Gastroesophageal sphincter (tissue), 4 donors: ENCODE measurements at regions not wholly inside any gene's neighbourhood (a gene's known extent, or its start where the extent isn't known, plus 50 kb on each side); places are given as distances from the start of the nearest gene placed in this dataset.

Experiments used
- ATAC-seq: fragments of 150-250 bp; one replicate; pipeline ENCODE4 v1.9.1; 2016; ENCODE audit warnings: mild to moderate bottlenecking, moderate library complexity
- H3K27ac ChIP-seq, 4 donors: fragments of 200-600 bp; sonication (generic) in 3 of 4; 1 replicate in 3 of 4; 2 replicates in 1 of 4; pipeline ENCODE4 v1.5.1; 2016 to 2019
- H3K27me3 ChIP-seq: fragments of 200-600 bp; sonication (generic); one replicate; pipeline ENCODE4 v1.5.1; 2019
- H3K36me3 ChIP-seq, 2 donors: fragments of 200-600 bp; sonication (generic); one replicate each; pipeline ENCODE4 v1.5.1; 2019; ENCODE audit warnings: control low read depth in 1 of 2
- H3K4me1 ChIP-seq, 3 donors: fragments of 200-600 bp; sonication (generic); 1 replicate in 2 of 3; 2 replicates in 1 of 3; pipeline ENCODE4 v1.5.1; 2016 to 2019; ENCODE audit warnings: control low read depth in 2 of 3
- H3K4me3 ChIP-seq, 2 donors: fragments of 200-600 bp; sonication (generic); one replicate each; pipeline ENCODE4 v1.5.1; 2019; ENCODE audit warnings: mild to moderate bottlenecking in 1 of 2, moderate library complexity in 1 of 2
- H3K9me3 ChIP-seq, 3 donors: fragments of 200-600 bp; sonication (generic); one replicate each; pipeline ENCODE4 v1.5.1; 2017 to 2019; ENCODE audit warnings: control low read depth in 2 of 3
- EP300 ChIP-seq: sonication (generic); formaldehyde crosslinking; IDR thresholded peaks from one replicate; pipeline ENCODE4 v1.6.1; 2017; ENCODE audit warnings: antibody characterized with exemption, mild to moderate bottlenecking
- POLR2A ChIP-seq, 2 donors: fragments of 450-650 bp; IDR thresholded peaks; one replicate each; pipeline ENCODE4 v1.6.1; 2017; ENCODE audit warnings: antibody characterized with exemption in 2 of 2, mild to moderate bottlenecking in 2 of 2, moderate library complexity in 1 of 2
- POLR2AphosphoS5 ChIP-seq: sonication (generic); formaldehyde crosslinking; IDR thresholded peaks from one replicate; pipeline ENCODE4 v1.6.1; 2017; ENCODE audit warnings: antibody characterized with exemption
- WGBS, 2 donors: methylation state at CpG; one replicate each; pipeline ENCODE4 v1.1.5; 2018; ENCODE audit warnings: low coverage in 1 of 2; 5-methylcytosine and 5-hydroxymethylcytosine counted together
- TF ChIP-seq, protein P1 (sequence below), 4 experiments: fragments of 200-600 bp in 2 of 4; fragments of 450-650 bp in 2 of 4; sonication (generic) in 1 of 4; IDR thresholded peaks; one replicate each; pipeline ENCODE4 v1.5.1; 2017 to 2019; ENCODE audit warnings: antibody characterized with exemption in 4 of 4, mild to moderate bottlenecking in 2 of 4, moderate library complexity in 2 of 4

DNA sequence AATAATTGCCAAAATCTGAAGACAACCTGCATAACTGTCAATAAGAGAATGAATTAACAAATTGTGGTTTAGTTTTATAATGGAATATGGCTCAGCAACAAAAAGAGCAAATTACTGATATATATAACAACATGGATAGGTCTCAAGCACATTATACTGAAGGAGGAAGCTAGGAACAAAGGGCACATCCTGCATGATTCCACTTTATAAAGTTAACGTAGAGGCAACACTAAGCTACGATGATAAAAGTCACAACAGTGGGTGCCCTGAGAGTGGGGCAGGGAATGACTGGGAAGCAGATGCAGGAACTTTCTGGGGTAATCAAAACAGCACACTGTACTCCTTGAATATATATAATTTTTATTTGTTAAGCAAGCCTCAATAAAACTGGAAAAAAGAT, 165.2 kb downstream of the RMI1 start:
- no peak for ATAC-seq
- Histone ChIP-seq H3K36me3 (no peaks in the 10 kb centered on the region), H3K27ac (no peak overlapping the region), H3K4me1 (peaks cover 3 to 18% (median 9%) of the 10 kb centered on the region in 3 donors), H3K27me3 (peaks cover 41% of the 10 kb centered on the region), H3K4me3 (no peak overlapping the region), H3K9me3 (no peaks in the 10 kb centered on the region)
- TF ChIP-seq POLR2AphosphoS5 (no peak), EP300 (no peak), POLR2A (IDR thresholded peaks at IDR 0.05) (no peak)
- TF ChIP-seq, protein P1, sequence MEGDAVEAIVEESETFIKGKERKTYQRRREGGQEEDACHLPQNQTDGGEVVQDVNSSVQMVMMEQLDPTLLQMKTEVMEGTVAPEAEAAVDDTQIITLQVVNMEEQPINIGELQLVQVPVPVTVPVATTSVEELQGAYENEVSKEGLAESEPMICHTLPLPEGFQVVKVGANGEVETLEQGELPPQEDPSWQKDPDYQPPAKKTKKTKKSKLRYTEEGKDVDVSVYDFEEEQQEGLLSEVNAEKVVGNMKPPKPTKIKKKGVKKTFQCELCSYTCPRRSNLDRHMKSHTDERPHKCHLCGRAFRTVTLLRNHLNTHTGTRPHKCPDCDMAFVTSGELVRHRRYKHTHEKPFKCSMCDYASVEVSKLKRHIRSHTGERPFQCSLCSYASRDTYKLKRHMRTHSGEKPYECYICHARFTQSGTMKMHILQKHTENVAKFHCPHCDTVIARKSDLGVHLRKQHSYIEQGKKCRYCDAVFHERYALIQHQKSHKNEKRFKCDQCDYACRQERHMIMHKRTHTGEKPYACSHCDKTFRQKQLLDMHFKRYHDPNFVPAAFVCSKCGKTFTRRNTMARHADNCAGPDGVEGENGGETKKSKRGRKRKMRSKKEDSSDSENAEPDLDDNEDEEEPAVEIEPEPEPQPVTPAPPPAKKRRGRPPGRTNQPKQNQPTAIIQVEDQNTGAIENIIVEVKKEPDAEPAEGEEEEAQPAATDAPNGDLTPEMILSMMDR (IDR thresholded peaks at IDR 0.05), result no peak
- 83 to 85% methylated on average over 2 of the region's 2 CpGs for WGBS, 2 donors

DNA sequence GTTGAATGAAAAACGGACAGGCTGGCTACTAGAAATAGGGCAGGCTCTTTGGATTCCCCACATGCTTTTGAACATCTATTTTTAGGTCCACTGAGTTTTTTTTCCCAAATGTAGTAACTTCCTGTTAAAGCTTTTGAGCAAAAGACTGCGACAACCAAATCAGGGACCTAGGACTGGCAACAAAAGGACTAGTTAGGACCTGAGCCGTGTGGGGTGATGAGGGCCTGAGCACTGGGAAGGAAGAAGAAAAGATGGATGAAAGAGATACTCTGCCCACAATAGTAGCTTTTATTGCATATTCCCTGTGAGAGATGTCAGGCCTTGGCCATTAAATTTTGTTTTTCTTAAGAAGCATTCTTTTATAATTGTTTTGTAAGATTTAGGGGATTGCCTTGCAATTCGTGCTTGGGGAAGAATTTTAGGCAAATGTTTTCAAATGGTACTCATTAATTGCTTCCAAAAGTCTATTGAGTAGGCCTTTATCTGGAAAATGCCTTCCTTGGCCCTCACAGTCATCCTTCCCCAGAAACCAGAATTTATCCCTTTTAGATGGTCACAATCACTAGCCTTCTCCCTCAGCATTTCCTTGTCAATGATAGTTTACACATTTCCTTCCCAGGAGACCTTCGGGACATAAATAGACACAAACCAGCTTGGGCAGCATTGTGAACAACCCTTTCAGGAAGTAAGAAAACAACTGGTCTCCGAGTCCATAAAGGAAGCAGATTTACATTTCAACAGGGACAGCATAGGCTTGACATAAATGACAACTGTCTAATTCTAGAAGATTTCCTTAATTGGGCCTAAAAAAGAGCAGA, 166.5 kb downstream of the RMI1 start:
- Histone ChIP-seq H3K27me3 (peaks cover 29% of the 10 kb centered on the region), H3K36me3 (no peaks in the 10 kb centered on the region), H3K9me3 (no peaks in the 10 kb centered on the region), H3K4me1 (peaks cover 3 to 13% (median 7%) of the 10 kb centered on the region in 3 donors), H3K27ac (peak overlapping the region in 3 of 4 donors; percentile 10 to 32 (median 18)), H3K4me3 (no peak overlapping the region)
- WGBS, 2 donors, result 35 to 50% methylated on average over 4 to 6 of the region's 6 CpGs
- no peak for ATAC-seq
- TF ChIP-seq POLR2A (IDR thresholded peaks at IDR 0.05), result no peak

DNA sequence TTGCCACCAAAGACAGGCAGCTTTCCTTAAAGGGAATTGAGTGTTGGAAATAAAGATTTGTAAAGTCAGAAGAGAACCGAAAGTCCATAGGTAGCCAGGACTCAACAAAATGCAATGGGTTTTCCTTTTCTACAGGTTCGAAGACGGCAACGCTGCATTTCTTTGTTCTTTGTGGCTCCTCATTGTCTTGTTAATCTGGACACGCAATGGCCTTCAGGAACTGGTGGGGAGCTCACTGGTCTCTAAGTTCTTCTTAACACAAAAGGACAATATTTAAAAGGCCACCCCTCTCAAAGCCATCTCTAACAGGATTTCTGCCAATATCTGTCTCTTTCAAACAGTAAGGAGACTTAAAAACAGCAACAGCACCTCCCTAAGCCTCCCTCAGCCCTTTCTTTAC, 170.6 kb downstream of the RMI1 start:
- H3K4me3 ChIP-seq, result no peak overlapping the region
- no peak overlapping the region for H3K27ac ChIP-seq
- H3K4me1 ChIP-seq, result peaks cover 3 to 12% (median 7%) of the 10 kb centered on the region in 3 donors
- WGBS, 2 donors, result 74 to 100% methylated on average over 1 to 5 of the region's 5 CpGs
- TF ChIP-seq EP300 (no peak), POLR2A (IDR thresholded peaks at IDR 0.05) (no peak), POLR2AphosphoS5 (no peak)
- TF ChIP-seq, protein P1 (IDR thresholded peaks at IDR 0.05), result no peak
- no peaks in the 10 kb centered on the region for H3K27me3 ChIP-seq
- no peaks in the 10 kb centered on the region for H3K9me3 ChIP-seq
- no peak for ATAC-seq
- no peaks in the 10 kb centered on the region for H3K36me3 ChIP-seq

DNA sequence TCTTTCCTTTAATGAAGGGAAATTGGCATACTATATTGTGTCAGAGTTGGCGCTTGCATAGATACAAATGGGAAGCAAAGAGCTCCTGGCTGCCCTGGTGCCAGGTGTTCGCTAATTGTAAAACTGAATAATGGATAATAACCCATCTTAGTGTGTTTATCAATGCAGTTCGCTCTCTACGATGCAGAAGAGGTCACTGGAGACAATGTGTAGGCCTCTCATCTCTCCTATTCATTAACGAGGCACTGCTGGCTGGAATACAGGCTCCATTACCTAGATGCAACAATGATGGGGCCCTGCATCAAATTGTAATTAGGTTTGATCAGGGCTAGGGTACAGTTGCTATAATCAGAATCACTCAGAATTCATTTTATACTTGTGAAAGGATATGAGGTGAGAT, 171.0 kb downstream of the RMI1 start:
- 89% methylated on average over 5 of the region's 5 CpGs; no CpG with 5 or more reads in 1 of the 2 donors for WGBS, 2 donors
- H3K27me3 ChIP-seq, result no peaks in the 10 kb centered on the region
- TF ChIP-seq POLR2AphosphoS5 (no peak), POLR2A (IDR thresholded peaks at IDR 0.05) (no peak), EP300 (no peak)
- TF ChIP-seq, protein P1 (IDR thresholded peaks at IDR 0.05), result no peak
- H3K4me1 ChIP-seq, result peaks cover 3 to 8% (median 7%) of the 10 kb centered on the region in 3 donors
- H3K9me3 ChIP-seq, result no peaks in the 10 kb centered on the region
- ATAC-seq, result no peak
- no peaks in the 10 kb centered on the region for H3K36me3 ChIP-seq
- no peak overlapping the region for H3K27ac ChIP-seq
- H3K4me3 ChIP-seq, result no peak overlapping the region

DNA sequence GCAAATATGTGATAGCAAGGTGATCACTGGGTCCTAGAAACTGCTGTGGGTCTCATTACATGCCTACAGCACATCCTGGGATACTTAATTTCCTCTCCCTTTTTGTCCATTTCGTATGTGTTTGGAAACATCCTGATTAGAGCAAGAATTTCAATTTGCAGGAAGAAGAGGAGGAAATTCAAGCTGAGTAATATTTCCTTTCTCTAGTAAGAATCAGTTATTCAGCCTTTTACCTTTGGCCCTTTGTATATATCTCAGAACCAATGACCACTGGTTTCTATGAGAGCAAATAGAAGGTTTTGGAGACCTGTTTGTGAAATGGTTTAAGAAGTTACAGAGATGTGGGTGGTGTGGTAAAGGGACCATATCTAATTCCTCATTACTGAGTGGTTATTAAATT, 171.6 kb downstream of the RMI1 start:
- WGBS, 2 donors, result 67% methylated on average over 1 of the region's 1 CpG
- ATAC-seq, result no peak
- Histone ChIP-seq H3K9me3 (no peaks in the 10 kb centered on the region), H3K4me1 (peaks cover 0 to 3% (median 2%) of the 10 kb centered on the region in 3 donors), H3K4me3 (no peak overlapping the region), H3K27me3 (no peaks in the 10 kb centered on the region), H3K36me3 (no peaks in the 10 kb centered on the region), H3K27ac (no peak overlapping the region)
- TF ChIP-seq POLR2A (IDR thresholded peaks at IDR 0.05), result no peak

DNA sequence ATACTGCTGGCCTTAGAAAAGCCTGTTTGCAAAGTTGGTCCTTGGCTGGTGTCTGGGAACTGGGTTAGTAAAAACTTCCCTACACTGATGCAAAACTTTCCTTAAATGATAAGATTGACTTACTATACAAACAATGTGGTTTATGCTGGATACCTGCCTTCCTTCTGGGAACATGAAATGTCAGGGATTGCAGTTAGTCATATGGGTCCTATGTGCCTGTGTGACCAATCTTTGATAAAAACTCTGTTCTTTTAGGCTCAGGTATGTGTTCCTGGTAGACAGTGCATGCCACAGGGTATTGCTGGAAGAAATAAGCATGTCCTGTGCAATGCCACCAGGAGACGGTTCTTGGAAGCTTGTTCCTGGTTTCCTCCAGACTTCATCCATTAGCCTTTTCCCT, 173.3 kb downstream of the RMI1 start:
- no peak overlapping the region for H3K27ac ChIP-seq
- no peak overlapping the region for H3K4me3 ChIP-seq
- 43% methylated on average over 1 of the region's 1 CpG; no CpG with 5 or more reads in 1 of the 2 donors for WGBS, 2 donors
- H3K27me3 ChIP-seq, result no peaks in the 10 kb centered on the region
- TF ChIP-seq EP300, result no peak
- TF ChIP-seq POLR2A (IDR thresholded peaks at IDR 0.05), result no peak
- H3K4me1 ChIP-seq, result no peaks in the 10 kb centered on the region
- no peak for ATAC-seq
- H3K9me3 ChIP-seq, result no peaks in the 10 kb centered on the region
- no peaks in the 10 kb centered on the region for H3K36me3 ChIP-seq
